ENCODE measurements at regions not wholly inside any gene's neighbourhood (a gene's known extent, or its start where the extent isn't known, plus 50 kb on each side); places are given as distances from the start of the nearest gene placed in this dataset.

- DNase-seq (ENCODE audit: extremely low read depth, low read depth) = no peak
Measured at GRCh38 chr2:146235158-146235557, 1609.7 kb upstream of the ACVR2A start.

GRCh38 chr2:146229508-146230155 lies 1615.2 kb upstream of the ACVR2A start:
- no peak for DNase-seq (ENCODE audit: extremely low read depth, low read depth)

GRCh38 chr2:146228466-146229058 lies 1616.3 kb upstream of the ACVR2A start:
- no peak for DNase-seq (ENCODE audit: extremely low read depth, low read depth)

GRCh38 chr2:146228020-146228393 lies 1616.8 kb upstream of the ACVR2A start:
- DNase-seq (ENCODE audit: extremely low read depth, low read depth) = no peak

DNA sequence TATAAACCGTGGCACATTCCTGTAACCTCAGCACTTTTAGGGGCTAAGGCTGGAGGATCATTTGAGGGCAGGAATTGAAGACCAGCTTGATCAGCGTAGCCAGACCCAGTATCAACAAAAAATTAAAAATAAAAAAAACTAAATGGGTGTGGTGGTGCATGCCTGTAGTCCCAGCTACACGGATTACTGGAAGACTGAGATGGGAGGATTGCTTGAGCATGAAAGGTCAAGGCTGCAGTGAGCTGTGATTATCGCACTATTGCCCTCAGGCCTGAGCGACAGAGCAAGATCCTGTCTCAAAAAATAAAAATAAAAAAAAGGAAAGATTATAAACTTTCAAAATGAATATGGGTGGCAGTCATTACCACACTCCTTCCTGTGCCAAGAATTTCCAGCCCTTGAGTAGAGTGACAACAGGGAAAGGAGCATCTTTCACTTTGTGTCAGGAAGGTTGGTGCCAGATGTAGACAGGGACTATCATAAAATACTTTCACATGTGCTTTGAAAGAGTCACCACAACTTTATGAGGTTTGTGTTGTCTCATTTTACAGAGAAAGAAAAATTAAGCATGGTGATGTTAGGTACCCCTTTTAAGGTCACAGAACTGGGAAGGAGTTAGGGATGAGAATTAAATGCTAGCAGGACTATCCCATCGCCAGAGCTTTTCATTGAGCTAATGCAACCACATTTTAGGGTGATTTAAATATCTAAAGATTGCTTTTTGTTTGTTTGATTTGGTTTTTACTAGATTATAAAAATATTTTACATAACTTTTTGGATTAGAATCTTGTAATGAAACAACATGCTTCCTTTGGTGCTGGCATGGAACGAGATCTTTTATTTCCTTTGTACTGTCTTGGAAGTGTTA lies 1617.4 kb upstream of the ACVR2A start:
- DNase-seq (ENCODE audit: extremely low read depth, low read depth) = no peak

DNA sequence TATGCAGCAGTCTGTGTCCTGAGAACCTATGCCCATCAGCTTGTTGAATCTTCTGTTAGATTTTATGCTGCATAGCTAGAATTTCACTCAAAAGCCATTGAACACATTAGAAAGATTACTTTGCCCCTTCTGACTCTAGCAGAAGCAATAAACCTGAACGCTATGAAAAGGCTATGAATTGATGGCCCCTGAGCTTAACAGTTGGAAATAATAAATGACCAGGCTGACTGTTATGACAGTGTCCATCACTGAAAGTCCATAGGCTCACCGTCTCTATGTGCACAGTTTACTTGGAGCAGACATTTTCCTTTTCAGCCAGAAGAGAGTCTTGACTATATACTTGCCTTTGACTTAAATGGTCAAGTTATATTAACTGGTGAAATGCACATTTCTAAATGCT lies 1618.8 kb upstream of the ACVR2A start:
- DNase-seq (ENCODE audit: extremely low read depth, low read depth) = no peak

- DNase-seq (ENCODE audit: extremely low read depth, low read depth) = no peak
Measured at GRCh38 chr2:146221826-146222225, 1623.0 kb upstream of the ACVR2A start.

GRCh38 chr2:146220957-146221356 lies 1623.9 kb upstream of the ACVR2A start:
- DNase-seq (ENCODE audit: extremely low read depth, low read depth) = no peak

GRCh38 chr2:146214394-146214929 lies 1630.4 kb upstream of the ACVR2A start:
- DNase-seq (ENCODE audit: extremely low read depth, low read depth) = no peak

DNA sequence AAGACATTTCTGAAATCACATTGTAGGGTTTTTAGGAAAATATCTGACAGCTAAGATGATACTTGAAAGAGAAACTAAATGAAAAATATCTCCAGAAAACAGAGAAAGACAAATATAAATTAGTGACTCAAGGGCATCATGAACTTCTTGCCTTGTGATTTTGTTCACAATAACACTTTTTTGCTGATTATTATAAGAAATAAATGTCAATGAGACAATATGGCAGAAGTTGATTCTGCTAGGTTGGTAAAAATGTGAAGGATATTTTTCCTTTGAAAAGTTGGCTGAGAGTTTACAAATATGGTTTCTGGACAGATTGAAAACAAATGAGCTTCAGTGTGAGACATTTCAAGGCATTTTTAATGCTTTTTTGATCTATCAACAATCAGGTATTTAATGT lies 1631.2 kb upstream of the ACVR2A start:
- no peak for DNase-seq (ENCODE audit: extremely low read depth, low read depth)

GRCh38 chr2:146212602-146213001 lies 1632.2 kb upstream of the ACVR2A start:
- DNase-seq (ENCODE audit: extremely low read depth, low read depth) = no peak

DNA sequence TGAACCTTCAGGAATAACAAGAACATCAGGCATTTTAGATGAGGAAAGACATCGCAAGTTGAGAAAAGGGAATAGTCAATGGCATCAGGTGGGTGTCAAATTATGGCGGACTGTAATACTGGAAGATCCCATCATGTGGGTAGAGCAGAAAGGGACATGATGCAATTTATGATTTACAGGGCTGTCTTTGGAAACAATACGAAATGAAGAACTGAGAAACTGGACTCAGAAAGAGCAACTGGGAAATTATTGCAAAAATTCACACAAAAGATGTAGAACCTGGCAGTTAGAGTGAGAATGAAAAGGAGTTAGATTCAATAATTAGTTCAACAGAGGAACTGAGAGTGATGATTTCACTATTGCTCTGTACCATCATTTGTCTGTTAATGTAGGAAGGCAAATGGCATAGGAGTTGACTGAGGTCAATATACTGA lies 1635.0 kb upstream of the ACVR2A start:
- no peak for DNase-seq (ENCODE audit: extremely low read depth, low read depth)

GRCh38 chr2:146207901-146208300 lies 1636.9 kb upstream of the ACVR2A start:
- DNase-seq (ENCODE audit: extremely low read depth, low read depth) = no peak

GRCh38 chr2:146207417-146207816 lies 1637.4 kb upstream of the ACVR2A start:
- no peak for DNase-seq (ENCODE audit: extremely low read depth, low read depth)

DNA sequence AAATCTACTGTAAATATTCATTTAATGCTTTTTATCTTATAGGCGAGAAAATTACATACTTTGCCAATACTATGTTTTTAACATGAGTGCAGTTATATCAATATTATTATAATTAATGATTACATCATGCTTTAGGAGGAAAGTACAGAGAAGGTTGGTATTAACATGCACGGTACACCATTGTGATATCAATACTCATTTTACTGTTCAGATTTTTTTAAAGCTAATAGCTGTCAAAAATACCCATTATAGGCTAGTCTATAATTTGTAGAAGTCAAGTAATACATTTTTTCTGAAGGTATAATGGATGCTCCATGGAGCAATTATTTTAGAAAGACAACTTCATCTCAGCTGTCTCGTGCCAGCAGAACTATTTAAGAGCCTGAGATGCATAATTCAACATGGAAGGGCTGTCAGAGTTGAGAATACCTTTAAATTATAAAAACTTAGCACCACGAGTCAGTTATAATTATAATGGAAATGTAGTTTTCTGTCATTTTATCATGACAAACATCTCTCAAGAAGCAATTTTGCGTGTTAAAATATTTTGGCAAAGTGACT lies 1641.7 kb upstream of the ACVR2A start:
- no peak for DNase-seq (ENCODE audit: extremely low read depth, low read depth)

- no peak for DNase-seq (ENCODE audit: extremely low read depth, low read depth)
Measured at GRCh38 chr2:146193619-146194018, 1651.2 kb upstream of the ACVR2A start.

- DNase-seq (ENCODE audit: extremely low read depth, low read depth) = no peak
Measured at GRCh38 chr2:146189541-146189940, 1655.3 kb upstream of the ACVR2A start.

- no peak for DNase-seq (ENCODE audit: extremely low read depth, low read depth)
Measured at GRCh38 chr2:146173934-146174333, 1654.0 kb upstream of the ZEB2 start.

DNA sequence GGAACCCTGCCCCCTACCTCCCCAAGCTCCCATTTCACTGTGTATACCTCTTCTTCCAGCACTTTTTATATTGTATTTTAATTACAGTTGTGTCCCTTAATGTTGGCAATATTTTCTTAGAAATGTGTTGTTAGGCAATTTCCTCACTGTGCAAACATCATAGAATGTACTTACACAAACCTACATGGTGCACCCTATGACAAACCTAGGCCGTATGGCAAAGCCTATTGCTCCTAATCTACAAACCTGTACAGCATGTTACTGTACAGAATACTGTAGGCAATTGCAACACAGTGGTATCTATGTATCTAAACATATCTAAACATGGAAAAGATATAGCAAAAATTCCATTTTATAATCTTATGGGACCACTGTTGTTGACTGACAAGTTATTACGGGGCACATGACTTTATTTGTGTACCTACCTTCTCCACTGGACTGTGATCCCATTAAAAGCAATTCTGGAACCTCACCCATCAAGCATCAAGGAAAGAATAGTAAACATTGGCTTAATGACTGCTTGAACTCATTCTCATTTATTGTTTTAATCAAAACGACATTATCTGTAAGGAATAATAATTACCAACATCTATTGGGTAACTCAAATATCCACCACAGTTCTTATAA lies 1641.5 kb upstream of the ZEB2 start:
- DNase-seq (ENCODE audit: extremely low read depth, low read depth) = no peak

DNA sequence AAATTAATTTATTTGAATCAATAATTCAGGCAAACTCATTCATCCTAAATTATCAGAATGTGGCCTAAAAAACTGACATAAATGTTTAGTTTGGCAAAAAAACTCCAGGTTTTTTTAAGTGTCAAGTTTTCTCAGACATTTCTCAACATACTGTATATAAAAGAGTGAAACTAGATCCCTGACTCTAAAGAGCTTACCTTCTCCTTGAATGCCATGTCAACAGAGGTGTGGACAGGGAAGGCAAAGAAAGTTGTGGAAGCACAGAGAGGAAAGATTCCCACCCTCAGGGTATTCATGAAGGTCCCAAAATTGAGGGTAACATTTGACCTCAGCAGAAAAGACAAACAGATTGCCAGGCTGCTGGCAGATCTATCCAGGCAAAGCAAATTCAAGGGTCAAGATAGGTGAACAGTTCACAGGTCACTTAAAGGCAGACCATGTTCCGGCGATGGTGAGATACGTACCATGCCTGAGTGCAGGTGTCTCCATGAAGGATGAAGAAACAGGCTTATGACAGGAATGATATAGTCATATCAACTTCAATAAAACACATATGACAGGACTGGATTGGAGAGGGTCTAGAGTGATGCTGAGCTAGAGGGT lies 1638.3 kb upstream of the ZEB2 start:
- no peak for DNase-seq (ENCODE audit: extremely low read depth, low read depth)

Data from NCI-H460 (cell line).